HG03095 (cell line): ENCODE measurements at regions not wholly inside any gene's neighbourhood (a gene's known extent, or its start where the extent isn't known, plus 50 kb on each side); places are given as distances from the start of the nearest gene placed in this dataset.

Experiments used
- ATAC-seq: cut with Tn5 transposase; IDR thresholded peaks from one replicate; pipeline ENCODE4 v1.9.1; 2021; ENCODE audit warnings: moderate library complexity; ENCODE audit not compliant: unreplicated experiment

GRCh38 chr4:111537871-111538270 is 607.4 kb upstream of the FAM241A start:
- no peak for ATAC-seq

DNA sequence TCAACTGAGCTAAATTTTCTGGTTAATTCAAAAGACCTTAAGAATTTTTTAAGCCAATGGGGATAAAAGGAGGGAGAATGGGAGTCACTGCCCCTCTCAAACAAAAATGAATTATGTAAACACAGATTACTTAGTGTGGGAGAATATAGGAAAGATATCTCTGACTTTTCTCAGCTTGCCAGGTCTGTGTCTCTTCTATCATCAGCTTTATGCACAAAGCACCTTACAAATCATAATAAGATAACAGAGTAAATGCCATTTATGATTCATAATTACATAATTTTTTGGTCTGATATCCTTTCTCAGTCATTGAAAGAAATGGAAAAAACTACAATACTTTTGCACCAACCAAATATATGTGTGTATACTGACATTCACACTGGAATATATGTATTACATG is 604.6 kb upstream of the FAM241A start:
- no peak for ATAC-seq

DNA sequence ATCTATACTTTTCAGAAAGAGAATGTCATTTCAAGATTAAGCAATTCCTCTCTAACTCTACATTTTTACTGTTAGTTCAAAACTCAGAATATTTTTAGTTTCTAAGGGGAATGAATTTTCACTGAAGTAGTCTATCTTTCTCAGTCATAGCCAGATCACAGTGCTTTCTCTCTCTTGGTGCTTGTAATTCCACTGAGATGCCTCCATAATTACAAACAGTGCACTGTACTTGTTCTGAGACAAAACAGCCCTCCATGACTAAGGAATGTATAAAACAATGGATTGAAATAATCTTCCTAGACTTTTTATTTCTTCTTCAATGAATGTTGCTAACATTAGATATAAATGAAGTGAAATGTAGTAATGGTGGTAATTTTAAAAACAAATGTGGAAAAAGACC is 603.2 kb upstream of the FAM241A start:
- no peak for ATAC-seq

GRCh38 chr4:111546881-111547280 is 598.4 kb upstream of the FAM241A start:
- ATAC-seq = no peak

- ATAC-seq = no peak
These were observed 589.0 kb upstream of the FAM241A start for GRCh38 chr4:111556141-111556781.

GRCh38 chr4:111556851-111557250 is 588.4 kb upstream of the FAM241A start:
- ATAC-seq = no peak

- no peak for ATAC-seq
These were observed 582.4 kb upstream of the FAM241A start for GRCh38 chr4:111562826-111563225.

DNA sequence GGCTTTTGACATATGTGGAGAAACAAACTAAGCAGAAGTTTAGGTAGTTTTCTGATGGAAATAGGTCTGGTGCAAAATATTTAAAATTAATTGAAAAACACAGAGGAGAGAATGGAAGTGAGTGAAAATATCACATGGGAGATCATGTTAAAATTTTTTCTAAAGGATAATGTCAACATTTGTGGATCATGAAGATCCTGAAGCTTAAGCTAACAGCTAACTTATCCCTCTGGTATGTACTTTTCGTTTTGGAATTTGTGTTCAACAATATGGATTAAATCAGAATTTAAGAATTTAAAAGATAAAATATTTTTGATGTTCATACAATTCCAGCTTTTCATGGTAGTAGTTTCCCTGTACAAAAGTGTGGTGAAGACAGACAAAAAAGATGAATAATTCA is 572.8 kb upstream of the FAM241A start:
- ATAC-seq = no peak

DNA sequence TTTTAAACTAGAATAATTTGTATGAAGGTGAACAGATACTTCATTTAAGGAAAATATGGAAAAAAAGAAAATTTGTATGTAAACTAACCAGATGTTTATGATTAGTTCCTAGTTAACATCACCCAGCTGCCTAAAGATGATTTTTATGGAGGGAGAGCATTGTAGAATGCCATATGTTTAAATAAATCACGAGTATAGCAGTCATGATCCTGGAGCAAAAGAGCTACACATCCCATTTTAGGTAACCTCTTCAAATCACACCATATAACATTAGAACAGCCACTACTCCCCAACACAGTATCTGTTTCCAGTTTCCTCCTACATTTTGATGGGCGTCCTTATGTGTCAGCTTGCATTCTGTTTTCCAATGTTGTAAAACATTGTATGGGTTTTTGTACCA is 571.9 kb upstream of the FAM241A start:
- ATAC-seq = no peak

- ATAC-seq = no peak
These were observed 565.5 kb upstream of the FAM241A start for GRCh38 chr4:111579767-111580166.

- no peak for ATAC-seq
These were observed 549.8 kb upstream of the FAM241A start for GRCh38 chr4:111595456-111595855.

- no peak for ATAC-seq
These were observed 548.8 kb upstream of the FAM241A start for GRCh38 chr4:111596491-111596890.

- ATAC-seq = no peak
These were observed 543.6 kb upstream of the FAM241A start for GRCh38 chr4:111601671-111602070.

DNA sequence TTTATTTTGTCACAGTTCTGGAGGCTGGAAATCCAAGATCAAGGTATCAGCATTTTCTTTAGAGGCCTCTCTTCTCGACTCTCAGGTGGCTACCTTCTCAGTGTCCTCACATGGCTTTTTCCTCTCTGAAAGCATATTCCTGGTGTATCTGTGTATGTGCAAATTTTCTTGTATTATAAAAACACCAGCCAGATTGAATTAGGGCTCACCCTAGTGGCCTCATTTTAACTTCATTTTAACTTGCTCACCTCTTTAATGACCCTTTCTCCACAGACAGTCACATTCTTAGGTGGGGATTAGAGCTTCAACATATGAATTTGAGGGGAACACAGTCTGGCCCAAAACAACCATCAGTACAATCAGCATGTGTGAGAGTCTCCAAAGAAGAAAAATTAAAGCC is 542.4 kb upstream of the FAM241A start:
- ATAC-seq = no peak

DNA sequence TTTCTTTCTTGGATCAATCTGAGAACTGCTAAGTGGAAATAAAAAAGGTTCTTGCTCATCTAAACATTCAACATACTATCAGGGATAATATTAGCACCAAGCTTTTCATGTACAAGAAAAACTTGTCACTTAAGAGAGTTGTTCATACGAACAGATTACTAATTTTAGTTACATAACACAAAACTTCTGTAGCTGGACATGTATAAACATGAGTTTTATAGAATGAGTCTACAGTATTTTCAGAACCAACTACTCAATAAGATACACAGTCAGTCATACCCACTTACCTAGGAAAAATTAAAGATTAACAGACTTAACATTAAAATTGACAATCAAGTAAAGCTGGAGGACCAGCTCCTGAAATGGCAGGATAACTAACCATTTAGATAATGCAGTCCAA is 540.1 kb upstream of the FAM241A start:
- no peak for ATAC-seq

GRCh38 chr4:111610681-111611080 is 534.6 kb upstream of the FAM241A start:
- ATAC-seq = no peak

DNA sequence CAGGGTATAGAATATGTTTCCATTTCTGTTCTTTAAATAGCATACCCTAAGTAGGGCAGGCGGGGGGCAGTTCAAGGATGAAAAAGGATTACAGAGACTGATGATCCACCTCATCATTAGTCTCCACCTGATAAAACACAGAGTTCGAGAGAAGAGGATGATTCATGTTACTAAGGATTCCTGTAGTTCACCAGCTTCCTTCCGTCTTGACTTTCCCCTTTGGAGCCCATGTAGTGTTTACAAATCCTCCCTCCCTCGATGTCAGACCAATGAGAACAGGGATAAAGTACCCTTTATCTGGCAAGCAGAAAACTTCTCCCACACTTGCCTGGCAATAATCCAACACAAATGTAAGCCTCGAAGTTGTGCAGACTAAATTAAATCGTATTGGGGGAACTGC is 526.3 kb upstream of the FAM241A start:
- ATAC-seq = no peak

DNA sequence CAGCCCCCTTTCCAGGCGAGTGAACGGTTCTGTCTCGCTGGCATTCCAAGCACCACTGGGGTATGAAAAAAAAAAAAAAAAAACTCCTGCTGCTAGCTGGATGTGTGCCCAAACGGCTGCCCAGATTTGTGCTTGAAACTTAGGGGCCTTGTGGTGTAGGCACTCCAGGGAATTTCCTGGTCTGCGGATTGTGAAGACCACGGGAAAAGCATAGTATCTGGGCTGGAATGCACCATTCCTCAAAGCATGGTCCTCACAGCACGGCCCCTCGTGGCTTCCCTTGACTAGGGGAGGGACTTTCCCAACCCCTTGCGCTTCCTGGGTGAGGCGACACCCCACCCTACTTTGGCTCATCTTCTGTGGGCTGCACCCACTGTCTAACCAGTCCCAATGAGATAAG is 516.8 kb upstream of the FAM241A start:
- ATAC-seq = no peak

- no peak for ATAC-seq
These were observed 514.5 kb upstream of the FAM241A start for GRCh38 chr4:111630705-111631104.

DNA sequence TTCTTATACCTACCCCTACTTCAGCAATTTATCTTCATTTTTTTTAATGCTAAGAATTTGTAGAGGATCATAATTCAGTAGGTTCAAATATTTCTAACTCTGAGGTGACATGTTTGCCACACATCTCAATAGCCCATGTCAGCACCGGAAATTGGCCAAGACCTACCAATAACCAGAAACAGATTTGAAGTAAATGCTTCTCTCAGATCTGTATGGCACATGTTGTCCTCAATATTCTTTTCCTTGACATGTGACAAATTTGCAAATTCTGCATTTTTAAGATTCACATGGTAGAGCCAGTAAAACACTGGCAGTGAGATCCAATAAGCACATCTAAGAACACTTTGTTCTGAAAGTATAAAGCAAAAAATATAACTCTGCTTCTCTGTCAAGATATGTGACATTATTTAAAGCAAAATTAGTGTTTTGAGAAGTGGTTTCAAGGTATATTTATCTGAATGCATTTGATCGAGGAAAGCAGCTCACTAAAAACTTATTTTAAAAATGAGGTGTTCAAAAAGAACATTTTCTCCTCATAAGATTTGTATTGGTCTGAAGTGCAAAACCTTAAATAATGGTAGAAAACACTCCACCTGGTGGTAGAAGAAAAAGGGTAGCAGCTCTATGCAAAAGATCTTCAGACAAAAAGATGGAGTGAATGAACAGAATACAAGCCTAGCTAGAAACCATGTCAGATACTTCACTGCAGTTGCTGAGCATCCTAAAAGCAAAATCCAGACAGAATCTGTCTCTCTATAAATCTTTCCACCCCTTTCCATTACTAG is 513.8 kb upstream of the FAM241A start:
- ATAC-seq = no peak

DNA sequence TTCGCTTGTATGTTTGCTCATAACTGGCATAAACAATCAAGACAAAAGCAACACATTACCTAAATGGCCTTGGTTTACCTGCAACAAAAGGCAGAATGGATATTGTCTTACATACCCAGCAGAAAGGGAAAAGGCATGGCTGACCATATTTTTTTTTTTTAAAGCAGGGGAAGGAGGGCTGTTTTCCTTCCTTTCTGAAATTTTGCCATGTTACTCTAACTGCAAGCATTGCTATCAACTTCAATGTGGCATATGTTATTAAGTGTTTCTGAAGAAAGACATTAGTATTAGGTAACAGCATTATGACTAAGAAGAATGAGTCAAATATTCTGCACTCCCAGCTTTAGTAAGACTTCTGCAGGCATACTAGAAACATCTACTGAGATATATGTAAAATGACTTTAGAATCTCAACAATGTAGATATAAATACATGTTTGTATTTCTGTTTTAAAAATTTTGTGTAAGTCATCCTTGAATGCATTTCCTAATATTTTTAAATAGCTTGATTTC is 512.6 kb upstream of the FAM241A start:
- no peak for ATAC-seq

- no peak for ATAC-seq
These were observed 511.5 kb upstream of the FAM241A start for GRCh38 chr4:111633663-111634266.
